GM12873 (cell line): ENCODE measurements at regions not wholly inside any gene's neighbourhood (a gene's known extent, or its start where the extent isn't known, plus 50 kb on each side); places are given as distances from the start of the nearest gene placed in this dataset.

Experiments
- CTCF ChIP-seq: IDR thresholded peaks from 2 replicates; pipeline ENCODE4 v1.5.1; 2012; ENCODE audit warnings: low read depth, mild to moderate bottlenecking, moderate library complexity, low read length, control low read depth; ENCODE audit not compliant: insufficient read depth; ENCODE audit errors: missing control alignments

GRCh38 chr2:397521-397920 lies 109.6 kb upstream of the ALKAL2 start:
- no peak for TF ChIP-seq CTCF

DNA sequence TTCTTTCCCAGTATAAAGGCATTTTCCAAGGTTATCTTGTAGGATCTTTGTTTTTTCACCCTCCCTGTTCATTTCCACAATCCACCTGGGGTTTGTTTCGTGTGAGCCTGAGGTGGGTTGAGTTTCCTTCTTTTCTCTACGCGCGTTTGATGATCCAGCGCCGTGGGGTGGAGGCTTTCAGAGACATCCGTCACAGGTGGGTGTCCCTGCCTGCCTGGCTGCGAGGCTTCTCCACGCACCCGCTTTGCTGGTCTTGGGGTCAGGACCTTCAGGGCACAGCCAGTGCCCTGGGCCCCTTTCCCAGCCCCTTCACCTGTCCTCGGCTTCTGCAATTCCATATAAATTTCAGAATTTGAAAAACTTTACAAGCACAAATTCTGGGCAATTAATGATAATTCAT lies 109.0 kb upstream of the ALKAL2 start:
- no peak for TF ChIP-seq CTCF

GRCh38 chr2:395886-396285 lies 108.0 kb upstream of the ALKAL2 start:
- no peak for TF ChIP-seq CTCF

DNA sequence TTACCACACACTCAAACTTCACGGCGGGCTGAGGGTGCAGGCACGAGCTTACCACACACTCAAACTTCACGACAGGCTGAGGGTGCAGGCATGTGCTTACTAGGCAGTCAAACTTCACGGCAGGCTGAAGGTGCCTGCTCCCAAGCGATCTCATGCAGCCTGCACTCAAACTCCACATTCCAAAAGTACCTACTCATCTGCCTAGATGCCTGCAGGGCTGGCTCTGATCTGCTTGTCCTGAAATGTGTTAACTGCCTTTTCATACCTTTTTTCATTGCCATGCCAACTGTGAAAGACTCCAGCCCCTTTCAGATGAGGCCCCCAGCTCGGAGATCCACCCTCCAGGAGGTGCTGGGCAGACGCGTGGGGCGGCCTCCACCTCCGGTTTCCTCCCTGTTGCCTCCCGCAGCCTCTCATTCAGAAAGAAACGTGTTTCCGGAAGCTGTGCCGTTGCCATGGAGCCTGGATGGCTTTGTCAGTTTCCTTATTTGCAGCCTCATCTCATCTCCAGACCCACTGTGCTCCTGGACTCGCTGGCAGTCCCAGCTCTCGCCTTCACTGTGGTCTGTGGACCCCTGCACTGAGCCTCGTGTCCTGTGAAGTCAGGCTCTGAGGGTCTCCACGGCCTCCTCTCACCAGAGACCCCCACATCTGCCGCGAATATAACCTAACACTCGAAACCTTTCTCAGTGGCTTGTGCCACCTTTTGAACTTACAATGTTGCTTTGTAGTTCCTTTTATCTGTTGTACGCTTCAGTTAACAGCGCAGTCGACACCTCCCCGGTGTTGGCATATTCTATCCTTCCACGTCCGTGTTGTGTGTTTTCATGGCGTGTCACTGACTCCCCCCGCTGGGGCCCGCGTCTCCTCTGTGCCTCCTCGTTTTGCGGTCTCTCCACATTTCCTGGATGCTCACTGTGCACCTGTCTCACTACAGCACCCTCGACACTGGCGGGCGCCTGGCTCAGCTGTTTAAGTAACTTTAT lies 106.1 kb upstream of the ALKAL2 start:
- no peak for TF ChIP-seq CTCF

- TF ChIP-seq CTCF, result no peak
Measured at GRCh38 chr2:392926-393280, 105.0 kb upstream of the ALKAL2 start.

GRCh38 chr2:392181-392925 lies 104.5 kb upstream of the ALKAL2 start:
- no peak for TF ChIP-seq CTCF

- TF ChIP-seq CTCF, result no peak
Measured at GRCh38 chr2:391696-392095, 103.8 kb upstream of the ALKAL2 start.
